ENCODE measurements at regions not wholly inside any gene's neighbourhood (a gene's known extent, or its start where the extent isn't known, plus 50 kb on each side); places are given as distances from the start of the nearest gene placed in this dataset.

DNA sequence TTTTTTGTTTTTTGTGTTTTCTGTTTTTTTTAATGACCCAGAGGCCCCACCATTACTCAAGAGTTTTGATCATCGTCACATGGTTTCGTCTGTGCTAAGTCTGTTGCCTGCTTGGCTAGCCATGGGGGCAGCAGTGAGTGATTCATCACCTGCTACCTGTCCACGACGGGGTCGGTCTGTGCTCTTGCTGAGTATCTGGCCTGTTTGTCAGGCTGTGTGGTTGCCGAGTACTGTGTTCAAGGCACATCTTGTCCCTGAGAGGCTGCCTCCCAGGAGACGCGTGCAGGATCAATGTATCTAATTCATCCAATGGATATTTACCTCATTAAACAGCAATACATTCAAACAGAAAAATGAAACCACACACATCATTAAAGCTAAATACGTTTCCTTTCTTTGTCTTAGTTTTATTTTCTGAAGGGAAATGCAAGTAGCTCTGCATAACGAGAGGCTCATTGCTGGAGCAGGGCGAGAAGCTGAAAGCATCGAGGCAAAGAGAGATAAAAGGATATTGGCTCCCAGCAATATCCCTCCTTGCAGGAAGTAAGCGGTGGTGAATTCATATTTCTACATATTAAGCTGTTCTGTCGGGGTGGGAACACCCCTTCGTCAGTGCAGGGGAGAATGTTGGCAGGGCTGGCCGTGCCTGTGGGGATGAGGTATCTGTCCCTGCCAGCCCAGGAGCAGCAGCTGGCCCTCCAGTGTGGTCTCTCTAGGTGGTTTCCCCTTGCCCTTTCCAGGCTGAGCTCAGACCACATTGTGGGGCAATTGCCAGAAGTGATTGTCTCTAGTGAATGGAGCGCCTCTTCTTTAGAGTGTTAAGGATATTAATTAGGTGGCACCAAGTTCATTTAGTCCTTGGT is 166.2 kb upstream of the ASIC2 start:
- no peak for ATAC-seq (ENCODE audit: insufficient read depth, low FRiP score)
- H3K27me3 ChIP-seq (ENCODE audit: control insufficient read depth in 3 of 3, insufficient read depth in 3 of 3, low read length in 2 of 3), result no peaks in the 10 kb centered on the region
- H3K4me1 ChIP-seq (ENCODE audit: control insufficient read depth in 5 of 5, insufficient read depth in 5 of 5, low read length in 5 of 5), result peaks cover 0 to 10% (median 0%) of the 10 kb centered on the region in 5 donors
- H3K9me3 ChIP-seq (ENCODE audit: control insufficient read depth in 4 of 4, insufficient read depth in 3 of 4, low read length in 3 of 4), result no peaks in the 10 kb centered on the region
- H3K4me3 ChIP-seq, result no peak overlapping the region
- H3K9ac ChIP-seq (ENCODE audit: insufficient read depth in 1 of 2, low read length in 2 of 2), result no peak overlapping the region
- TF ChIP-seq, protein P1, sequence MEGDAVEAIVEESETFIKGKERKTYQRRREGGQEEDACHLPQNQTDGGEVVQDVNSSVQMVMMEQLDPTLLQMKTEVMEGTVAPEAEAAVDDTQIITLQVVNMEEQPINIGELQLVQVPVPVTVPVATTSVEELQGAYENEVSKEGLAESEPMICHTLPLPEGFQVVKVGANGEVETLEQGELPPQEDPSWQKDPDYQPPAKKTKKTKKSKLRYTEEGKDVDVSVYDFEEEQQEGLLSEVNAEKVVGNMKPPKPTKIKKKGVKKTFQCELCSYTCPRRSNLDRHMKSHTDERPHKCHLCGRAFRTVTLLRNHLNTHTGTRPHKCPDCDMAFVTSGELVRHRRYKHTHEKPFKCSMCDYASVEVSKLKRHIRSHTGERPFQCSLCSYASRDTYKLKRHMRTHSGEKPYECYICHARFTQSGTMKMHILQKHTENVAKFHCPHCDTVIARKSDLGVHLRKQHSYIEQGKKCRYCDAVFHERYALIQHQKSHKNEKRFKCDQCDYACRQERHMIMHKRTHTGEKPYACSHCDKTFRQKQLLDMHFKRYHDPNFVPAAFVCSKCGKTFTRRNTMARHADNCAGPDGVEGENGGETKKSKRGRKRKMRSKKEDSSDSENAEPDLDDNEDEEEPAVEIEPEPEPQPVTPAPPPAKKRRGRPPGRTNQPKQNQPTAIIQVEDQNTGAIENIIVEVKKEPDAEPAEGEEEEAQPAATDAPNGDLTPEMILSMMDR (IDR thresholded peaks at IDR 0.05; ENCODE audit: control extremely low read depth, extremely low read depth), result no peak
- H3K27ac ChIP-seq (ENCODE audit: low read depth in 1 of 2, low read length in 1 of 2), result no peak overlapping the region
- WGBS, 2 donors, result 71 to 74% methylated on average over 17 of the region's 17 CpGs
- no peaks in the 10 kb centered on the region for H3K36me3 ChIP-seq (ENCODE audit: control insufficient read depth in 4 of 4, insufficient read depth in 4 of 4, low read length in 4 of 4)
- no peak for DNase-seq

DNA sequence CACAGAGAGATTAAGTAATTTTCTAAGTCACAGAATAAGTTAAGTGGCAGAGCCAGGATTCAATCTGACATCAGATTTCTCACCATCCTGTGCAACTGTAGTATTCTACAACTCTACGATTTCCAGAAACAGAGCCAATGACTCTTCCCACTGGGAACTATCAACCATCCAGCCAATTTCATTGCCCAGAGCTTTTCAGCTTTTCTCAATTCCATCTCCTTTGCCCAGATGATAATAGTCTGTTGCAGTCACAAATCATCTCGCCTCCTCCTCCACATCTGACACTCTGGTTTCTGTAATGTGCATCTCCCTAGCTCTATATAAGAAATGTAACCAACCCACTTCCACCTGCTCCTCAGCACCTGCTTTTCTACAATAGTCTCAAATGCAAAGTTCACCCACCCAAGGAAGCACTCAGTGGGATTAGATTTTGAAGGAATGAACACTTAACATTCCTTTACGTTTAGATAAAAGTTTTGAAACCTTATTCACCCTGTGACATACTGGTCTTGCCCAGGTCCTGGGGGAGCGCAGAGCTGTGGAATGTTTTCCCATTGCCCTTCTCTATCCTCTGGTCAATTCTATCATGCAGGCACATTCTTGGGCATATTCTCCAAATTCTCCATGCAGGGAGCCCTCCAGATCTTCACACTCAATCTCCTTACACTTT is 167.8 kb upstream of the ASIC2 start:
- Histone ChIP-seq H3K9me3 (ENCODE audit: control insufficient read depth in 4 of 4, insufficient read depth in 3 of 4, low read length in 3 of 4) (no peaks in the 10 kb centered on the region), H3K27me3 (ENCODE audit: control insufficient read depth in 3 of 3, insufficient read depth in 3 of 3, low read length in 2 of 3) (no peaks in the 10 kb centered on the region), H3K4me1 (ENCODE audit: control insufficient read depth in 5 of 5, insufficient read depth in 5 of 5, low read length in 5 of 5) (peaks cover 0 to 15% (median 1%) of the 10 kb centered on the region in 5 donors), H3K9ac (ENCODE audit: insufficient read depth in 1 of 2, low read length in 2 of 2) (no peak overlapping the region), H3K36me3 (ENCODE audit: control insufficient read depth in 4 of 4, insufficient read depth in 4 of 4, low read length in 4 of 4) (no peaks in the 10 kb centered on the region), H3K4me3 (no peak overlapping the region), H3K27ac (ENCODE audit: low read depth in 1 of 2, low read length in 1 of 2) (no peak overlapping the region)
- no peak for ATAC-seq (ENCODE audit: insufficient read depth, low FRiP score)
- TF ChIP-seq, protein P1 (IDR thresholded peaks at IDR 0.05; ENCODE audit: control extremely low read depth, extremely low read depth), result no peak
- no peak for DNase-seq
- 63 to 80% methylated on average over 4 of the region's 4 CpGs for WGBS, 2 donors

DNA sequence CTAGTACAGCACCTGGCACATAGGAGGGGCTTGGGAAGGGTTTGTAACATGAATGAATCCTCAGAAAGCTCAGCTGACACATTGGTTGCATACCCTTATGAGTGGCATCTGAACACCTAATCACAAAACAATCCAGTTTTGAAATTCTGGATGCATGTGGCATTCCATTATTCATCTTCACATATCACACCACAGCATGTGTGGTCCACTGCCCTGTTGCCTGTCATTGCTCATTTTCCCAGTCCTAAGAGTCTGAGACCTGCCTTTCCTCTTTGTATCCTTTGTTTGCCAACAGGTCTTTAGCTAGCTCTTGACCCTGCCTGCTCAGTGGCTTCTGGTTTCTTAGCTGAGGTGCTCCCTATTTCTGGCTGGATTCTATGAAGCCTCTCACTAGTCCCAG is 170.8 kb upstream of the ASIC2 start:
- H3K9me3 ChIP-seq (ENCODE audit: control insufficient read depth in 4 of 4, insufficient read depth in 3 of 4, low read length in 3 of 4), result peaks cover 0 to 3% (median 0%) of the 10 kb centered on the region in 4 donors
- no peaks in the 10 kb centered on the region for H3K36me3 ChIP-seq (ENCODE audit: control insufficient read depth in 4 of 4, insufficient read depth in 4 of 4, low read length in 4 of 4)
- no peak for ATAC-seq (ENCODE audit: insufficient read depth, low FRiP score)
- no peak overlapping the region for H3K27ac ChIP-seq (ENCODE audit: low read depth in 1 of 2, low read length in 1 of 2)
- no peak overlapping the region for H3K4me3 ChIP-seq
- DNase-seq, result peak in 1 of 3 donors; percentile 41
- H3K27me3 ChIP-seq (ENCODE audit: control insufficient read depth in 3 of 3, insufficient read depth in 3 of 3, low read length in 2 of 3), result no peaks in the 10 kb centered on the region
- H3K9ac ChIP-seq (ENCODE audit: insufficient read depth in 1 of 2, low read length in 2 of 2), result no peak overlapping the region
- TF ChIP-seq, protein P1 (IDR thresholded peaks at IDR 0.05; ENCODE audit: control extremely low read depth, extremely low read depth), result no peak
- peaks cover 0 to 15% (median 1%) of the 10 kb centered on the region in 5 donors for H3K4me1 ChIP-seq (ENCODE audit: control insufficient read depth in 5 of 5, insufficient read depth in 5 of 5, low read length in 5 of 5)

Measured in lung (tissue), 11 donors.